HepG2 (cell line): ENCODE measurements at regions not wholly inside any gene's neighbourhood (a gene's known extent, or its start where the extent isn't known, plus 50 kb on each side); places are given as distances from the start of the nearest gene placed in this dataset.
A peak's percentile ranks its signal among the peaks of the same experiment; 100 is the strongest.

Source experiments
- FOXJ3 ChIP-seq: sonication (generic); formaldehyde crosslinking; IDR thresholded peaks from 2 replicates; pipeline ENCODE4 v1.4.0; 2020; ENCODE audit warnings: missing genetic modification reagents, mild to moderate bottlenecking, borderline replicate concordance
- GZF1 ChIP-seq: sonication (generic); formaldehyde crosslinking; IDR thresholded peaks from 2 replicates; pipeline ENCODE4 v1.5.1; 2020; ENCODE audit warnings: mild to moderate bottlenecking, missing genetic modification reagents
- JDP2 ChIP-seq: sonication (generic); formaldehyde crosslinking; IDR thresholded peaks from 2 replicates; pipeline ENCODE4 v1.8.1; 2022; ENCODE audit warnings: missing genetic modification reagents, borderline replicate concordance
- MIER3 ChIP-seq: IDR thresholded peaks from 2 replicates; pipeline ENCODE4 v1.6.1; 2016; ENCODE audit warnings: missing compliant biosample characterization, borderline replicate concordance
- MIXL1 ChIP-seq: IDR thresholded peaks from 2 replicates; pipeline ENCODE4 v1.6.1; 2016
- NONO ChIP-seq, 2 experiments: fragments of 450-650 bp in 1 of 2; sonication (generic) in 1 of 2; formaldehyde crosslinking in 1 of 2; IDR thresholded peaks in 1 of 2; conservative IDR thresholded peaks in 1 of 2; 2 replicates each; pipeline versions ENCODE4 v1.6.1 to v1.8.0; 2017 to 2022; ENCODE audit warnings: mild to moderate bottlenecking in 1 of 2, missing genetic modification reagents in 1 of 2, moderate library complexity in 1 of 2
- NPAS2 ChIP-seq: sonication (generic); formaldehyde crosslinking; IDR thresholded peaks from 2 replicates; pipeline ENCODE4 v1.8.0; 2022; ENCODE audit warnings: mild to moderate bottlenecking, missing genetic modification reagents, borderline replicate concordance
- NR2F1 ChIP-seq, 2 experiments: fragments of 450-650 bp in 1 of 2; formaldehyde crosslinking in 1 of 2; IDR thresholded peaks; 2 replicates each; pipeline versions ENCODE4 v1.5.0 to v1.6.1; 2016 to 2020; ENCODE audit warnings: mild to moderate bottlenecking in 1 of 2, missing compliant biosample characterization in 1 of 2, missing genetic modification reagents in 1 of 2, moderate library complexity in 1 of 2
- PHF21A ChIP-seq: sonication (generic); formaldehyde crosslinking; IDR thresholded peaks from 2 replicates; pipeline ENCODE4 v1.5.0; 2020; ENCODE audit warnings: mild to moderate bottlenecking, missing genetic modification reagents
- RBM22 ChIP-seq: fragments of 200-400 bp; formaldehyde crosslinking; optimal IDR thresholded peaks from 2 replicates; pipeline ENCODE3; 2017; ENCODE audit warnings: mild to moderate bottlenecking, low read length, moderate library complexity
- RERE ChIP-seq: IDR thresholded peaks from 2 replicates; pipeline ENCODE4 v1.6.1; 2016; ENCODE audit warnings: low read depth, missing genetic modification reagents, missing compliant biosample characterization
- SNAPC5 ChIP-seq: sonication (generic); formaldehyde crosslinking; IDR thresholded peaks from 2 replicates; pipeline ENCODE4 v1.8.1; 2023; ENCODE audit warnings: mild to moderate bottlenecking, missing genetic modification reagents, borderline replicate concordance
- ZMAT5 ChIP-seq: sonication (generic); formaldehyde crosslinking; IDR thresholded peaks from 2 replicates; pipeline ENCODE4 v1.5.0; 2020; ENCODE audit warnings: mild to moderate bottlenecking, low read depth, missing genetic modification reagents, borderline replicate concordance
- ZNF251 ChIP-seq: sonication (generic); formaldehyde crosslinking; IDR thresholded peaks from 2 replicates; pipeline ENCODE4 v1.9.0; 2021; ENCODE audit warnings: mild to moderate bottlenecking, missing genetic modification reagents
- ZNF563 ChIP-seq: sonication (generic); formaldehyde crosslinking; IDR thresholded peaks from 2 replicates; pipeline ENCODE4 v1.8.0; 2022; ENCODE audit warnings: mild to moderate bottlenecking, moderate library complexity, missing genetic modification reagents
- ZNF607 ChIP-seq: sonication (generic); formaldehyde crosslinking; IDR thresholded peaks from 2 replicates; pipeline ENCODE4 v1.5.1; 2020; ENCODE audit warnings: missing genetic modification reagents, mild to moderate bottlenecking, borderline replicate concordance
- ZNF652 ChIP-seq: IDR thresholded peaks from 2 replicates; pipeline ENCODE4 v1.6.1; 2016; ENCODE audit warnings: low read depth, borderline replicate concordance
- ZNF691 ChIP-seq: sonication (generic); formaldehyde crosslinking; IDR thresholded peaks from 2 replicates; pipeline ENCODE4 v1.4.0; 2020; ENCODE audit warnings: missing genetic modification reagents, low read depth, mild to moderate bottlenecking, borderline replicate concordance
- ZNF781 ChIP-seq: sonication (generic); formaldehyde crosslinking; IDR thresholded peaks from 2 replicates; pipeline ENCODE4 v1.5.1; 2020; ENCODE audit warnings: borderline replicate concordance, mild to moderate bottlenecking, missing genetic modification reagents; ENCODE audit errors: not compliant biosample characterization
- ZNF841 ChIP-seq: sonication (generic); formaldehyde crosslinking; IDR thresholded peaks from 2 replicates; pipeline ENCODE4 v1.8.1; 2023; ENCODE audit warnings: missing genetic modification reagents, borderline replicate concordance
- ZSCAN25 ChIP-seq: sonication (generic); formaldehyde crosslinking; IDR thresholded peaks from 2 replicates; pipeline ENCODE4 v1.8.0; 2022; ENCODE audit warnings: mild to moderate bottlenecking, missing genetic modification reagents
- ZSCAN29 ChIP-seq: sonication (generic); formaldehyde crosslinking; conservative IDR thresholded peaks from 2 replicates; pipeline ENCODE4 v1.4.0; 2020; ENCODE audit warnings: mild to moderate bottlenecking, missing genetic modification reagents
- ZZZ3 ChIP-seq: sonication (generic); formaldehyde crosslinking; IDR thresholded peaks from 2 replicates; pipeline ENCODE4 v1.4.0; 2020; ENCODE audit warnings: missing genetic modification reagents, mild to moderate bottlenecking, borderline replicate concordance

GRCh38 chr16:14345512-14346115, 274.5 kb downstream of the MRTFB start (continued):
- 0 out of 2 replicates have a peak, but pooled peaks have one; percentile 19 for TF ChIP-seq ZZZ3
- no peak for TF ChIP-seq ZMAT5 (CRISPR knock-in tag)
- no peak for TF ChIP-seq ZNF563 (CRISPR knock-in tag)
- peak; percentile 74 for TF ChIP-seq ZSCAN25 (CRISPR knock-in tag)
- TF ChIP-seq RBM22: no peak
- TF ChIP-seq ZNF841 (CRISPR knock-in tag): no peak
- no peak for TF ChIP-seq MIXL1 (CRISPR knock-in tag)
- no peak for TF ChIP-seq ZNF691 (CRISPR knock-in tag)
- no peak for TF ChIP-seq ZNF607 (CRISPR knock-in tag)
- no peak for TF ChIP-seq PHF21A (CRISPR knock-in tag)
- TF ChIP-seq MIER3: no peak
- TF ChIP-seq SNAPC5: no peak
- no peak for TF ChIP-seq ZNF251 (CRISPR knock-in tag)
- no peak for TF ChIP-seq FOXJ3 (CRISPR knock-in tag)
- TF ChIP-seq ZNF781 (CRISPR knock-in tag): no peak
- TF ChIP-seq NR2F1 (CRISPR knock-in tag; IDR thresholded peaks at IDR 0.05): peak; percentile 90 to 96
- TF ChIP-seq NONO (IDR thresholded peaks at IDR 0.05): no peak
- TF ChIP-seq NONO (CRISPR knock-in tag; conservative IDR thresholded peaks at IDR 0.05): 0 out of 2 replicates have a peak, but pooled peaks have one; percentile 30
- no peak for TF ChIP-seq NPAS2 (CRISPR knock-in tag)
- no peak for TF ChIP-seq JDP2
- no peak for TF ChIP-seq RERE (CRISPR knock-in tag)
- TF ChIP-seq GZF1 (CRISPR knock-in tag): peak; percentile 24; the same call in 1 of the 2 replicates
- no peak for TF ChIP-seq ZNF652 (CRISPR knock-in tag)
- no peak for TF ChIP-seq ZSCAN29
